GDM1 (cell line): ENCODE measurements at regions not wholly inside any gene's neighbourhood (a gene's known extent, or its start where the extent isn't known, plus 50 kb on each side); places are given as distances from the start of the nearest gene placed in this dataset.
"Not testable (repeated sequence)": the region's sequence is repeated elsewhere in the genome, so short reads cannot be mapped to it uniquely, and the experiment has no call there.

Source experiments
- DNase-seq: peaks from one replicate; lab custom pipeline; 2025; lab: John Stamatoyannopoulos, UW

- DNase-seq = no peak
Measured at GRCh38 chr2:235105821-235106359, 154.1 kb downstream of the SH3BP4 start.

GRCh38 chr2:235106874-235107639 lies 155.2 kb downstream of the SH3BP4 start:
- no peak for DNase-seq

GRCh38 chr2:235107640-235107951 lies 155.8 kb downstream of the SH3BP4 start:
- DNase-seq = no peak

- not testable (repeated sequence) for DNase-seq
Measured at GRCh38 chr2:235109561-235109960, 157.7 kb downstream of the SH3BP4 start.

- no peak for DNase-seq
Measured at GRCh38 chr2:235112365-235112764, 160.5 kb downstream of the SH3BP4 start.

GRCh38 chr2:235113854-235114253 lies 162.0 kb downstream of the SH3BP4 start:
- no peak for DNase-seq

- DNase-seq = no peak
Measured at GRCh38 chr2:235114286-235114685, 162.5 kb downstream of the SH3BP4 start.

- DNase-seq = no peak
Measured at GRCh38 chr2:235115521-235115920, 163.7 kb downstream of the SH3BP4 start.

- DNase-seq = no peak
Measured at GRCh38 chr2:235116885-235117492, 165.2 kb downstream of the SH3BP4 start.

GRCh38 chr2:235126768-235127167 lies 175.0 kb downstream of the SH3BP4 start:
- no peak for DNase-seq

- no peak for DNase-seq
Measured at GRCh38 chr2:235127931-235128330, 176.1 kb downstream of the SH3BP4 start.

GRCh38 chr2:235129850-235130249 lies 178.0 kb downstream of the SH3BP4 start:
- no peak for DNase-seq

- no peak for DNase-seq
Measured at GRCh38 chr2:235131334-235132305, 179.8 kb downstream of the SH3BP4 start.

GRCh38 chr2:235132651-235133050 lies 180.8 kb downstream of the SH3BP4 start:
- DNase-seq = no peak

GRCh38 chr2:235133837-235134236 lies 182.0 kb downstream of the SH3BP4 start:
- DNase-seq = no peak

GRCh38 chr2:235134420-235134819 lies 182.6 kb downstream of the SH3BP4 start:
- DNase-seq = no peak

GRCh38 chr2:235135195-235135965 lies 183.6 kb downstream of the SH3BP4 start:
- no peak for DNase-seq

- peak; percentile 11 for DNase-seq
Measured at GRCh38 chr2:235135990-235136561, 184.3 kb downstream of the SH3BP4 start.

GRCh38 chr2:235138339-235138738 lies 186.5 kb downstream of the SH3BP4 start:
- no peak for DNase-seq

GRCh38 chr2:235139956-235140800 lies 188.4 kb downstream of the SH3BP4 start:
- DNase-seq = no peak

GRCh38 chr2:235140801-235141081 lies 188.9 kb downstream of the SH3BP4 start:
- no peak for DNase-seq
